ENCODE measurements at regions not wholly inside any gene's neighbourhood (a gene's known extent, or its start where the extent isn't known, plus 50 kb on each side); places are given as distances from the start of the nearest gene placed in this dataset.

DNA sequence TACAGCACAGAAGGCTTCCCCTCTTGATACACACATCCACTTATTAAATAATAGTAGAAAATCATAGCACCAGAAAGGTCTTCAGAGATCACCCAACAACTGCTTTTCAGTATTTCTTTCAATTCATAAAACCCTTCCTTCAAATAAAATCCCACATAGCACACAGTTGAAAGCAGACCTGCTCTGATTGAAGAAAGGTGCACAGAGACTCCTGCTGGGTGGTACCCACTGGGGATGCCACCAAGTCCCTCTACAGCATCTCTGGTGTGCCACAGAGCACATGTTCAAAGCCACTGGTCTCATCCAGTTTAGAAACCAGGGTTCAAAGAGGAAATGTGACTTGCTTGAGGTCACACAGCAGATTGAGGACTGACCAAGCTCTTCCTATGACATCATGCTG is 427.5 kb downstream of the BCL11B start (continued):
- TF ChIP-seq, protein P1, sequence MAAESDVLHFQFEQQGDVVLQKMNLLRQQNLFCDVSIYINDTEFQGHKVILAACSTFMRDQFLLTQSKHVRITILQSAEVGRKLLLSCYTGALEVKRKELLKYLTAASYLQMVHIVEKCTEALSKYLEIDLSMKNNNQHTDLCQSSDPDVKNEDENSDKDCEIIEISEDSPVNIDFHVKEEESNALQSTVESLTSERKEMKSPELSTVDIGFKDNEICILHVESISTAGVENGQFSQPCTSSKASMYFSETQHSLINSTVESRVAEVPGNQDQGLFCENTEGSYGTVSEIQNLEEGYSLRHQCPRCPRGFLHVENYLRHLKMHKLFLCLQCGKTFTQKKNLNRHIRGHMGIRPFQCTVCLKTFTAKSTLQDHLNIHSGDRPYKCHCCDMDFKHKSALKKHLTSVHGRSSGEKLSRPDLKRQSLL (tag by site-specific recombination; IDR thresholded peaks at IDR 0.05): no peak

GRCh38 chr14:98847521-98848468 is 424.2 kb downstream of the BCL11B start:
- TF ChIP-seq, protein P2, sequence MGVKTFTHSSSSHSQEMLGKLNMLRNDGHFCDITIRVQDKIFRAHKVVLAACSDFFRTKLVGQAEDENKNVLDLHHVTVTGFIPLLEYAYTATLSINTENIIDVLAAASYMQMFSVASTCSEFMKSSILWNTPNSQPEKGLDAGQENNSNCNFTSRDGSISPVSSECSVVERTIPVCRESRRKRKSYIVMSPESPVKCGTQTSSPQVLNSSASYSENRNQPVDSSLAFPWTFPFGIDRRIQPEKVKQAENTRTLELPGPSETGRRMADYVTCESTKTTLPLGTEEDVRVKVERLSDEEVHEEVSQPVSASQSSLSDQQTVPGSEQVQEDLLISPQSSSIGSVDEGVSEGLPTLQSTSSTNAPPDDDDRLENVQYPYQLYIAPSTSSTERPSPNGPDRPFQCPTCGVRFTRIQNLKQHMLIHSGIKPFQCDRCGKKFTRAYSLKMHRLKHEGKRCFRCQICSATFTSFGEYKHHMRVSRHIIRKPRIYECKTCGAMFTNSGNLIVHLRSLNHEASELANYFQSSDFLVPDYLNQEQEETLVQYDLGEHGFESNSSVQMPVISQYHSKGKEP (tag by site-specific recombination; IDR thresholded peaks at IDR 0.05): no peak
- TF ChIP-seq TSHZ1 (tag by site-specific recombination; IDR thresholded peaks at IDR 0.05; ENCODE audit: borderline replicate concordance) (no peak), YY2 (tag by site-specific recombination; IDR thresholded peaks at IDR 0.05) (no peak)
- TF ChIP-seq, protein P3, sequence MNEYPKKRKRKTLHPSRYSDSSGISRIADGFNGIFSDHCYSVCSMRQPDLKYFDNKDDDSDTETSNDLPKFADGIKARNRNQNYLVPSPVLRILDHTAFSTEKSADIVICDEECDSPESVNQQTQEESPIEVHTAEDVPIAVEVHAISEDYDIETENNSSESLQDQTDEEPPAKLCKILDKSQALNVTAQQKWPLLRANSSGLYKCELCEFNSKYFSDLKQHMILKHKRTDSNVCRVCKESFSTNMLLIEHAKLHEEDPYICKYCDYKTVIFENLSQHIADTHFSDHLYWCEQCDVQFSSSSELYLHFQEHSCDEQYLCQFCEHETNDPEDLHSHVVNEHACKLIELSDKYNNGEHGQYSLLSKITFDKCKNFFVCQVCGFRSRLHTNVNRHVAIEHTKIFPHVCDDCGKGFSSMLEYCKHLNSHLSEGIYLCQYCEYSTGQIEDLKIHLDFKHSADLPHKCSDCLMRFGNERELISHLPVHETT (tag by site-specific recombination; IDR thresholded peaks at IDR 0.05): no peak
- POLR2A ChIA-PET: no interaction called here
- Histone ChIP-seq H3K27ac (ENCODE audit: extremely low read depth, low read depth, low read length) (no peak overlapping the region), H3K9me3 (ENCODE audit: control insufficient read depth, insufficient read depth, low read depth, low read length) (no peaks in the 10 kb centered on the region), H3K4me1 (ENCODE audit: control insufficient read depth, insufficient read depth, low read length) (no peaks in the 10 kb centered on the region), H3K36me3 (ENCODE audit: control insufficient read depth in 2 of 2, insufficient read depth in 1 of 2, low read length in 2 of 2) (no peaks in the 10 kb centered on the region), H3K4me3 (ENCODE audit: low read depth, low read length) (no peak overlapping the region)
- CTCF ChIA-PET: no interaction called here

DNA sequence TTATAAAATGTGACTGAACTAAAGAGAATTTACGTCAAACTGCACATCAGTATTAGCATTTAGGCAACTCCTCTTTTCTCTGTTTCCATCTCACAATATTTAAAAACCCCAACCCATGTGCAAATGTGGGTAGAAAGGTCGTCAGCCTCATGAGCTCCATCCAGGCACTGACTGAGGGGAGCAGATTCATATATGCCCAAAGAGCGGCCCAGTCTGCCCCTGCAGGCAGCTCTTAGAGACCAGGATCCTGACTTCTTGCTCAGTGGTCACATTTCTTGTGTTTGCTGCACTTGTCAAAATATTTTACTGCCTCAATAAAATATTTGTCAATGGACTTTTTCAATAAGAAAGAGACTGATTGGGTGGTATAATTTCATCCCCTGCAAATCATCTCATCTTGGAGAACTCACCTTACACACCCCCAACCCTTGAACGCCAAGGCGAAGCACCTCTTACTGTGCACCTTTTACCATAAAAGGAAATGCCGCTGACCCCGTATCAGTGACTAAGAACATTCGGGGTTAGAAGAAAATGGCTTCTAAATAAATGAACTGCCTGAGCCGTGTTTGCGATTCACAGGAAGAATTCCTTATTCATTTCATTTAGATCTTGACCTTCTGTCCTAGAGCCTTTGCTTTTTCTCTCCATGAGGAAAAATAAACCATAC is 418.8 kb downstream of the BCL11B start:
- Histone ChIP-seq H3K27ac (ENCODE audit: extremely low read depth, low read depth, low read length) (no peak overlapping the region), H3K4me3 (ENCODE audit: low read depth, low read length) (no peak overlapping the region), H3K9me3 (ENCODE audit: control insufficient read depth, insufficient read depth, low read depth, low read length) (no peaks in the 10 kb centered on the region), H3K36me3 (ENCODE audit: control insufficient read depth in 2 of 2, insufficient read depth in 1 of 2, low read length in 2 of 2) (no peaks in the 10 kb centered on the region), H3K4me1 (ENCODE audit: control insufficient read depth, insufficient read depth, low read length) (no peaks in the 10 kb centered on the region)
- ChIA-PET POLR2A (no interaction called here), CTCF (interaction anchor here (0.6 kb wide), 2 partner anchors 8 to 122 kb away, joined by 3 to 5 read pairs; no protein-coding TSS in a partner anchor)
- TF ChIP-seq ZFP41 (tag by site-specific recombination; IDR thresholded peaks at IDR 0.05; ENCODE audit: borderline replicate concordance) (no peak), ZNF416 (tag by site-specific recombination; IDR thresholded peaks at IDR 0.05) (no peak), ZXDB (tag by site-specific recombination; IDR thresholded peaks at IDR 0.05) (no peak), ZNF239 (tag by site-specific recombination; IDR thresholded peaks at IDR 0.05) (no peak), ZNF48 (tag by site-specific recombination; IDR thresholded peaks at IDR 0.05) (no peak), ZNF561 (tag by site-specific recombination; IDR thresholded peaks at IDR 0.05; ENCODE audit: borderline replicate concordance) (no peak), ZNF394 (tag by site-specific recombination; IDR thresholded peaks at IDR 0.05; ENCODE audit: borderline replicate concordance) (no peak), ZNF274 (IDR thresholded peaks at IDR 0.05; ENCODE audit: low read length) (no peak), ZNF274 (tag by site-specific recombination; IDR thresholded peaks at IDR 0.05; ENCODE audit: borderline replicate concordance) (no peak), ZBTB8A (tag by site-specific recombination; IDR thresholded peaks at IDR 0.05) (no peak), ZNF548 (tag by site-specific recombination; IDR thresholded peaks at IDR 0.05) (no peak), ZNF692 (tag by site-specific recombination; IDR thresholded peaks at IDR 0.05) (no peak), TCF7L2 (IDR thresholded peaks at IDR 0.05; ENCODE audit: borderline replicate concordance, low read depth, low read length) (no peak), REPIN1 (tag by site-specific recombination; IDR thresholded peaks at IDR 0.05; ENCODE audit: low read depth) (no peak)
- TF ChIP-seq, protein P4, sequence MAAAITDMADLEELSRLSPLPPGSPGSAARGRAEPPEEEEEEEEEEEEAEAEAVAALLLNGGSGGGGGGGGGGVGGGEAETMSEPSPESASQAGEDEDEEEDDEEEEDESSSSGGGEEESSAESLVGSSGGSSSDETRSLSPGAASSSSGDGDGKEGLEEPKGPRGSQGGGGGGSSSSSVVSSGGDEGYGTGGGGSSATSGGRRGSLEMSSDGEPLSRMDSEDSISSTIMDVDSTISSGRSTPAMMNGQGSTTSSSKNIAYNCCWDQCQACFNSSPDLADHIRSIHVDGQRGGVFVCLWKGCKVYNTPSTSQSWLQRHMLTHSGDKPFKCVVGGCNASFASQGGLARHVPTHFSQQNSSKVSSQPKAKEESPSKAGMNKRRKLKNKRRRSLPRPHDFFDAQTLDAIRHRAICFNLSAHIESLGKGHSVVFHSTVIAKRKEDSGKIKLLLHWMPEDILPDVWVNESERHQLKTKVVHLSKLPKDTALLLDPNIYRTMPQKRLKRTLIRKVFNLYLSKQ (tag by site-specific recombination; IDR thresholded peaks at IDR 0.05; ENCODE audit: borderline replicate concordance): no peak
